ENCODE measurements at regions not wholly inside any gene's neighbourhood (a gene's known extent, or its start where the extent isn't known, plus 50 kb on each side); places are given as distances from the start of the nearest gene placed in this dataset.

DNA sequence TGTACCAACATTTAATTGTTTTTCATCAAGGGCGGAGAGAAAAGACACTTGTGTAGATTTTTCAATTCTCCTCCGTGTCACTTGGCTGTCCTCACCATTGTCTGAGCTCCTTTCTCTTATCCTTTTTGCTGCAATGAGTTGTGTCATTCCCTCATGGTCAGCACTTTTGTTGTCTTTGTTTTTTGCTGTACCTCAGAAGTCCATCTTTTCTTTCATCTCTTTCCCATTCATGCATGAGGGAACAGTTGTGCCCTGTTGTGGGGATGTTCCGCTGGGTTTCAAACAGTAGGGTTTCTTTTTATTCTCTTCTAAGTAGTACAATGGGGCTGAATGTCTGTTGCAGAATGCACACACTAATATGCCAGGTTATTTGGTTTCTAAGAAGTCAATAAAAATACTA, 222.6 kb downstream of the TM9SF2 start:
- DNase-seq (ENCODE audit: extremely low spot score, insufficient read length, low read depth) (no peak), FAIRE-seq (no peak)

DNA sequence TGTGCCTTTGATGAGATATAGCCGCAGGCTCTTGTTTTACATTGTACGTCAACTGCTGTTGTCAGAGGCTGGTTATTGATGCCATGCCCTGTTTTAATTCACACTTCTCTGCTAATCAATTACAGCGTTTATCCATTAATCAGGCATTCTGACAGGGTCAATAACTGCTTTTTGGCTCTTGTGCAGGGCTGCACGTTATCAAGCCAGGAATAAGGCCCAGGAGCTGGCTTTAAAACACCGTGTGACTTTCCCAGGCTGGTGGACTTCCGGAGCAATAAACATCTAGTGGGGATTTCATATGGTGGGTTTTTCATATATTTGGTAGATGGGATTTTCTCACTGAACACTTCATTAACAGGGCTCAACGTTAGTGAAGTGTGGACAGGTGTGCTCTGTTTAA, 221.7 kb downstream of the TM9SF2 start:
- FAIRE-seq (no peak), DNase-seq (ENCODE audit: extremely low spot score, insufficient read length, low read depth) (no peak)

DNA sequence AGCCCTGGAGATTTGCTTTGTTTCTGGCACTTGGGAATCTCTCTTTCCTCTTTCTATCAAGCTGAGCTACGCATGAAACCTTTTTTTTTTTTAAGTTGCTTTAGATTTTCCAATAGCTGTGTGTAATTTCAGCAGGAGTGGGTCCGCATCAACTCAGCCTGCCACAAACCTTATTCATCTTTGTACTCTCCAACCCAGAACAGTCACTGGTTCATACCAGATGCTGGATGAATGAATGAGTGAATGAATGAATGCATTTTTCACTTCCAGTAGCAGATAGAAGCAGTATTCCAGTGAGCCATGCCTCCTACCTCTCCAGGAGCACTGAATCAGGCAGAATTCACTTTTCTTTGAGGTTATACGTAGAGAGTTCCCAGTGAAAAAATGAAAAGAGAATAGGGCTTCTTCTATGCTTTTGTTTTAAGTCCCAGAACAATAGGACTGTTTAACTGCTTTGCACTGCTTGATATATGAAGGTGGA, 221.1 kb downstream of the TM9SF2 start:
- FAIRE-seq, result no peak

DNA sequence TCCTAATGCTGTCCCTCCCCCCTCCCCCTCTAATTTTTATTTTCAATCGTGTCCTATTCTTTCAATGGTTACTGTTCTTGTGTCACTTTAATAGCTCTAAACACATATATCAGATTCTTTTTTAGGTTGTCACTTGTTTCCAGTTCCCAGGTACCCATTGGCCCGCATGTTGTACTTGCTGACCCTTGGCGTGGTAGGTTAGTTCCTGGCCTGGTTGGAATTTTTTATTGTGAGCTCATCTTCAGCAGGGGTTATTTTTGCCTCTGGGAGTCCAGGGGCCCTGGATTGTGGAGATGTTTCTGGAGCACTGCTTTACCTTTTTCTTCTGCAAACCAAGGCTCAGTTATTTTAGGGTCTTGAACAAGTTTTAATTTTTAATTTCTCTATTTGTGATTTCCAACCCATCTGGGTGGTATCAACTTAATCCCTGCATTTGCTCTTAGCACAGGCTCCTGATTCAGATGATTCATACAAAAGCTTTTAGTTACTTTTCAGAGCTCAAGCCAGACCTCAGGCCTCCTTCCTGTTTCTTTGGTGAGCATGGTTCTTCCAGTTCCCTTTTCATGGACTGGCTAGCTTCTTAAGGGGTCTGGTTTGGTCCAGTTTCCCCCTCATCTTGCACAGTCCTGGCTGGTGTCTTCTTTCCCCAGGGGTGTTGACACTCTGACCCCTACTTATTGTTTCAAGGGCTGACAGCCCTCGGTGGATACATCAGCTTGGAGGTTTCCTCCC, 220.5 kb downstream of the TM9SF2 start:
- DNase-seq (ENCODE audit: extremely low spot score, insufficient read length, low read depth) (no peak), FAIRE-seq (no peak)

More for the DNA sequence above, 221.1 kb downstream of the TM9SF2 start:
- DNase-seq (ENCODE audit: extremely low spot score, insufficient read length, low read depth), result no peak

DNA sequence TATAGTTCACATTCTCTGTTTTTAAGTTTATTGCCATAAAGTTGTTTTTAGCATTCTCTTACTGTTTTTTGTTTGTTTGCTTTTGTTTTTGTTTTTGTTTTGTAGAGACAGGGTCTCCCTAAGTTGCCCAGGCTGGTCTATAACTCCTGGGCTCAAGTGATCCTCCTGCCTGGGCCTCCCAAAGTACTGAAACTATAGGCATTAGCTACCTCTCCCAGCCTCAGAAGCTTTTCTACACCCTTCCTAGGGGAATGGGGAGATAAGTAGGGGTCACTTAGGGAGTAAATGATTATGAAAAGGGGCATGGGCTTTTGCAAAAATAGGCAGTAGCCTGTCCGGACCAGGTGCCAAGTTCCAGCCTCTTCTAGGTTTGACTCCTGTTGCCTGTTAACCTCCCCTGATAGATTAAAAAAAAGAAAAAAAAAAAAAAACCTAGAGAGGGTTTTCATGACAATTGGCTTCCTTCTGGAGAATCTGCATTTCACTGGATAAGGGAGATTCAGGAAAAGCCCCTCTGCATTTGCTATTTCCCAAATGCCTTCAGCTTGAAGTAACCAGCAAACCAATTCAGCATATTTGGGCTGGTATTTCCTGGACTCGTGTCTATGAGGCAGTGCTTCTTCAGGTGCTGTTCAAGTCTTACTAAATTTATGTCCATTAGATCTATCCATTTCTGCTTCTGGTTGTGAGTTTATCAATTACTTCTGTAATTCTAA, 216.8 kb downstream of the TM9SF2 start:
- no peak for FAIRE-seq
- DNase-seq (ENCODE audit: extremely low spot score, insufficient read length, low read depth), result no peak

DNA sequence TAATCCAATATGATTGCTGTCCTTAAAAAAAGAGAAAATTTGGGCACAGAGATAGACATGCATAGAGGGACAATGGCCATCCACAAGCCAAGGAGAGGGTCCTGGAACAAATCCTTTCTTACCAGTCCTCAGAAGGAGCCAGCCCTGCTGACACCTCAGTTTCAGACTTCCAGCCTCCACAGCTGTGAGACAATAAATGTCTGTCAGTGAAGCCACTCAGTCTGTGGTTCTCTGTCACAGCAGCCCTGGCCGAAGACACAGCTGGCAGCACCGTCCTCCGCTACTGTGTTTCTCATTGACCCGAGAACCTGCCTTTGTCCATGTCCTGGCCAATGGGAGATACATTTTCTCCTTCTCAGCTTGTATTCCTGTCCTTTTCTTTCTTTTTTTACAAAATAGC, 207.9 kb downstream of the TM9SF2 start:
- FAIRE-seq (no peak), DNase-seq (ENCODE audit: extremely low spot score, insufficient read length, low read depth) (no peak)

DNA sequence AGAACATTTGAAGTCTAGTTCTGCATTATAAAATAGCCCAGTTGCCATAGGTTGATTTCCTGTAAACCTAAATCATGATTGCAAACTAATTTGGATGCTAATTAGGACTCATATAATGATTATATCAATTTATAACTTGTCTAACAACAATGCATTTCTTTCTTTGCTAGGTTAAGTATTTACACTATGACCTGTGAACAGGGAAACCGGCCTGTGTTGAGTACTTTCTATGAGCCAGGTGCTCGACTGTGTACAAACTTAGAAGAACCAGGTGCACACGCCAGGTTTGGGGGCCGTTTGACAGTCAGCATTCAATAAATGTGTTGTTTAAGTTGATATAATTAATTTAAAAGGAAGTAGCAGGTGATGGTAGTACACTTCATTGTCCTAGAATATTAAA, 203.1 kb downstream of the TM9SF2 start:
- no peak for DNase-seq (ENCODE audit: extremely low spot score, insufficient read length, low read depth)
- no peak for FAIRE-seq

DNA sequence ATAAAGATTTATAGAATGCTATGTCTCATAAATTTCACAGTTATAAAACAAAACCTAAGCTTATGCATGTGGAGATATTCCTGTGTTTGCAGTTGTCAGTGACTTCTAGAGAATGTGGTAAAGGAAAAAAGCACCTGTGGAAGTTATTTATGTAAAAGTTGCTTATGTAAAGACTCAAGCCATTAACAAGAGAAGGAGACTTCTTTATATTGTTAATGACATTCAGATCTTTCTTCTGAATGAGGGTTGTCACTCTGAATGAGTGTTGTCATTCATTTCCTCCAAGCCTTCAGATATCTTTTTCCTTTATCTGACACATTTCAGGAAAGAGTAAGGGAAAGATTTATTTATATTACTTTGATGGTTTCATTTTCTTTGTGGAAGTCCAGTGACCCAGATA, 202.6 kb downstream of the TM9SF2 start:
- DNase-seq (ENCODE audit: extremely low spot score, insufficient read length, low read depth), result no peak
- no peak for FAIRE-seq

DNA sequence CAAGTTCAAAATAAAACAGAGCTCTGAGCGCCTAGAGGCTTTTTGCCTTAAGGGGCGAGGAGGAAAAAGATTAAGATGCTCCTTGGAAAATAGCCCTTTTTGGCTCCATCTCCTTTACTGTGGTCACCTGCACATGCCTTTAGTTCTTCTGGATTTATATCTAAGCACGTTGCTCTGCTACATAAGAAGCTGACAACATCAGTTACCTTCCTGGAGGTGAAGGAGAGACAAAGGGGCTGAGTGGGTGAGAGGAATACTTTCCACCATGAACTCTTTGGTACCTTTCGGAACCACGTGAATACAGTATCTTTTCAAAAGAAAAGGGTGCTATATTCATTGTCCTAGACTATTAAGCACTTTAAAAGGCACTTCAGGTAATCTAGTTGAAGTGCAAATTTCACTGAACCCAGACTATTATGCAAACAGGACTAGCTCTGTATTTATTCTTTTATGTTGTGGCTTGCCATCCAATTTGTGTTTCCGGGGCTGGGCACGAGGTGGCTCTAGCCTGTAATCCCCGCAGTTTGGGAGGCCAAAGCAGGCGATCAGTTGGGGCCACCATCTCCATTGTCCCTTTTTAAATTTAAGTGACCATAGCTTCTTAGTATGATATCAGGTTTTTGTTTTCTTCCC, 201.5 kb downstream of the TM9SF2 start:
- FAIRE-seq, result no peak
- no peak for DNase-seq (ENCODE audit: extremely low spot score, insufficient read length, low read depth)

DNA sequence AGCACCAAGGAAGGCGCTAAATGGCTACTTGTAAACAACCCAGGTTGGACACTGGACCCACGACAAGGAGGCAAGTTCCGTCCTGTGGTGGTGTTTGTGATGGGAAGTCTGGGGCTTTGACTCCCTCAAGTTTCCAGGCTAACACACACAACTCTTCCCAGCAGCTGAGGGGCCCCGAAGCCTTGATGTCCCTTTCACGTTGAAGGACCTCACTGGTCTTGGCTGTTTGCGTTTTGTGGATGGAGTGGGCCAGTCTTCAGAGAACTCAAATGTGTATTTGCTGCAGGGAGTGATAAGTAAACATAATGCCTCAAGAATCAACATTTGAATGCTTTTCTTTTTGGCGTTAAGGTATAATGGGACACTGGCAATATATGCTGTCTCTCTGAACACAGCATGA, 199.2 kb downstream of the TM9SF2 start:
- DNase-seq (ENCODE audit: extremely low spot score, insufficient read length, low read depth) (no peak), FAIRE-seq (no peak)

DNA sequence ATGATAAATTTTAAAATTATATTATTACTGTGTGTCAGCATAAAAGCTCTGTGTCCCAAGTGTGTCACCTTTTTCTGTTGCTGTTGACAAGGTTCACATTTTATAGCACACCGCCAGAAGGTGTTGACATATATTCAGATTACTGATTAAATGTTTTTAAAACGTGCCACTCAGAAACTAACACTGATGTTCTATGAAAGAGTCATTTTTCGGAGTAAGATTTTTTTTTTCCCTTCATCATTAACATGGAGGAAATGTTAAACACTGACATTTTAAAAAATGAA, 197.5 kb downstream of the TM9SF2 start:
- FAIRE-seq, result no peak
- DNase-seq (ENCODE audit: extremely low spot score, insufficient read length, low read depth), result no peak

DNA sequence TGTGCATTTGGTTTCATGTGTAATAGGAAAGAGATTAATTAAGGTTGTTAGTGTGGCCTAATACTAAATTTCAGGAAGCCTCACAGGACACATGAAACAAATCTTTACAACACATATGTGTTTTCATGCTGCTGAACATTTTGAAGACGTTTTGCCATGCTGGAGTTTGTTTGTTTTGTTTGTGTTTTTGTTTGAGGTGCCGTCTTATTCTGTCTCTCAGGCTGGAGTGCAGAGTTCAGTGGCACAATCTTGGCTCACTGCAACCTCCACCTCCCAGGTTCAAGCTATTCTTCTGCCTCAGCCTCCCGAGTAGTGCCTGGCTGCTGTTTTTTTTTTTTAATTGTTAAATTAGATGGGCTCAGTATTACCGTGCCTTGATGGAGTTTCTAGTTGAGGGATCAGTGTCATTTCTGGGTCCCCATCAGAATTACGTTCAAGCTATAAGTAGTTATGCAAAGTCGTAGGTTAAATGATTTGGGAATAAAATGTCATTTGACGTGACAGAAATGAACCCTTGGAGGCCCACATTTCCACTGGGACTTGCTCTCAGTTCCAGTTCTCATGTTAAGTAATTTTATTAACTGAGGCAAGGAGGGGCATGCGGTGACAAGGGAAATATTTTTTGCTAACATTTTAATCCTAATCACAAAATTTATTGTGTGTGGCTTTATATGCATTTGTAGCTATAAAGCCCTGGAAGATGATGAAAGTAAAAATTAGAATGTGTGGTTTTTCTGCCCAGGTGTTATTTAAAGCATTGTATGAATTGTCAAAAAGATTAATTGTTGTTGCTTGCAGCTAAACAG, 196.9 kb downstream of the TM9SF2 start:
- FAIRE-seq (no peak), DNase-seq (ENCODE audit: extremely low spot score, insufficient read length, low read depth) (no peak)

DNA sequence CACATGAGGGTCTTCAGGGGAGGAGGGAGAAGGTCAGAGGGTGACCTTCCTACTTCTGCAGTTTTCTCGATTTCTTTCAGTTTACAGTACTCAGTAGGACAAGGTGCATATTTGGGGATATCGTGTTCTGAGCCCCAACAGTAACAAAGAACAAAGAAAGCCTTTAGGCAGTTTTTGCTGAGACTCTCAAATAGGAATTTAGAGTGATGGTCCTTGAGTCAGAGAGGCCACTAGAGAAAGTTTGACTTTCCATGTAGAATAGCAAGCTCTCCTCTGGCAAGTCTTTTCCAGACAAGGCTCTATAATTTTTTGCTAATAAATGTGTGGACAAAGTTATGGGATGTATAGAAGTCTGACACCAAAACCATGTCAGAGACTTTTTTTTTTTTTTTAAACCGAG, 194.6 kb downstream of the TM9SF2 start:
- FAIRE-seq (no peak), DNase-seq (ENCODE audit: extremely low spot score, insufficient read length, low read depth) (no peak)

DNA sequence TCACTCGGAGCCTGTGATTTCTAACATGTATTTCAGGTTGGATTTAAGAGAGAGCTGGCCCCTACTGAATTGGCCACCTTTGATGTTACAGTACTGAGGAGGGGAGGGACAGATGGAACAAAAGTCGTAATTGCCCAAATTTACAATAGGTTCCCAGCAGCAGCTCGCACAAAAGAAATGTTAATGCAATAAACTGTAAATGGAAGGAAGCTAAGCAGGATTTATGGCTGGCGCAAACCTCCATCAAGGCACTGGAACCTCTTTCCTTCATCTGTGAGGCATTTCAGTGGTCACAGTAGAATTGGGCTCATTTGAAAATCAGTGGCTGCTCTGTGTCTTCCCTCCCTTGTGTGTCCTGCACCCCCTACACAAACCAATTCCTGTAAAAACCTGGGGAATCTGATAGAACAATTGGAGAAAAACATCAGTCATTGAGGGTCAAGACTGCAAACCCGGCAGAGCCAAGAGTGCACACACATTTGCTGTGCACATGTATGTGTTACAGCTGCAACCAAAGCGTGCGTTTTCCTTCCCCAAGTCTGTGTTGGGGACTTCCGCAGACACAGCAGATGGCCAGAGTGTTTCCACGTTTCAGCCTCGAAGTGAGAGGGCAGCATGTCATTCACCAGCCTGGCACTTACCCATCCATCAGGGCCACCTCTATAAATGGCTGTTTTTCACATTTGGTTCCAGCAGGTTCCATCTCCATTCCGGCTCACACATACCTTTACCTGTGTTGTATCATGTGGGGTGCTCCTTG, 192.8 kb downstream of the TM9SF2 start:
- FAIRE-seq, result no peak

DNA sequence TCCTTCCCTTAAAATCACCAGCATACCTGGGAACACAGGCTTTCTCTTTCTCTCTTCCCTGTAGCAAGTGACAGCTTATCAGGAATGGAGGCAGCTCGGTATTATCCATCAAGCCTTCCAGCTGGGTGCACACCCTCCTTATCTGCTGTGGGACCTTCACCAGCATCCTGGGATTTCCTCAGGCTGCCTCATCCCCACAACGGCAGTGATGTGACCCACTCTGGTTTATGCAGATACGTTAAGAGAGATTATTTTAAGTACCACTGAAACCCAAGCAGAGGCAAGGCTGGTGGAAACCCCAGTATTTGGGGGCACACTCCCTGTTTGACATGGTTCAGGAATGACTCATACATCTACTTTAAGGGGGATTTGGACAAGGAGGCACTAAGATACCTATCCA, 192.1 kb downstream of the TM9SF2 start:
- FAIRE-seq, result no peak

More for the DNA sequence above, 192.8 kb downstream of the TM9SF2 start:
- no peak for DNase-seq (ENCODE audit: extremely low spot score, insufficient read length, low read depth)

DNA sequence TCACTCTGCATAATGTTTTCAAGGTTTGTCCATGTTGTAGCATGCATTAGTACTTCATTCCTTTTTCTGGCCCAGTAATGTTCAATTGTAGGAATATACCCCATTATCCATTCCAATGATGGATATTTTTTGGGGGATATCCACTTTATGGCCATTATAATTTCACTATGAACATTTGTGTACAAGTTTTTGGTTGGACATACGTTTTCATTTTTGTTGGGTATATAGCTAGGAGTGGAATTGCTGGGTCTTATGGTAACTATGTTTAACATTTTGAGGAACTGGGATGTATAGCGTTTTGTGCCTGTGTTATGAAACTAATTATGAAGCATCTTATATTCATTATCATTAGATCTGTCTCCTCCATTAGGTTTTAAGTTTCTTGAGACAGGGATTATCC, 191.6 kb downstream of the TM9SF2 start:
- DNase-seq (ENCODE audit: extremely low spot score, insufficient read length, low read depth), result no peak
- FAIRE-seq, result no peak

More for the DNA sequence above, 192.1 kb downstream of the TM9SF2 start:
- DNase-seq (ENCODE audit: extremely low spot score, insufficient read length, low read depth), result no peak

DNA sequence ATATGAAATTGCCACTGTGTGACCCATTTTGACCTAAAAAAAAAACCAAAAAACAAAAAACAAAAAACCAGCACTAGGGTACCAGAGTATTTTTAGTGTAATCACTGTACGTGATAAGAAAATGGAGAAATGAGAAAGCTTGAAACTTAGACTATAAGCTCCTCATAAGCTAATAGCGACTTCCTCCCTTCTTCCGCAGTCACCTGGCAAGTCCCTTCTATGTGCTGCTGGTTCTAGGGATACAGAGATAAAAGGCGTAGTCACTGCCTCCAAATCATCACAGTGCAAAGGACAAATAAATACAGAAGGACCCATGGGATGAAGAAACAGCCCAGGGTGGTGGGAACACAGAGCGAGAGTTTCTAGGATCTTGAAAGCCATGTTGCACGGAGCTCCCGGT, 190.3 kb downstream of the TM9SF2 start:
- FAIRE-seq, result no peak
- no peak for DNase-seq (ENCODE audit: extremely low spot score, insufficient read length, low read depth)

DNA sequence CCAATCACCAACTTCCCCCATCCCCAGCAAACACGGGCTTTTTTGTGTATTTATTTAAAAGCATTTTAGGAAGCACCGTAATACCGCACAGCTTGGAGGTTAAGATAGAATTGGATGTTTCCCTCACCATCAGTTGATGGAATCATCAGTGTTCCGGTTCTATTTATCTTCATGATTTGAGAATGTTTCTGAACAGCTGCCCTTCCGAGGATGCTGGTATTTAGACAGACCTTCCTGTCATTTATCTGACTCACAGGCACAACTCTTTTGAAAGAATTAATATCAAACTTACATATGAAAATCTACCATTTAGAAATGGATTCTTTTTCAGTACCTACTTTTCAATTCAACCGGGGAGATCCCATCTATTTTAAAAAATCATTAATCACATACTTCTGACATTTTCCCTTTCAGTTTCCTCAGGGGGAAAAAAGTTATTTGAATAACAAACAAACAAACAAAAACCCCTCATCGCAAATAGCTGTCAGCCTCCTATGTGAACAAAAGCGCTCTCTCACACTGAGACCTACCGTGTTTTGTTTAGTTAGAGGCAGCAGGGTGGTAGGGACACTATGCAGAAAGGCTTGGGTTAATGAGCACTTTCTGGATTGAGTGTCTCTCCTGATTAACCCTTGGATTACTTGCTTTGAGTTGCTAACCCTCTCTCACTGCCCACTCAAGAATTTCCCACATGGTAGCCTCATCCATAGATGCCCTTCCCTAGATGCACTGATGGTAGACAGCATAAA, 189.3 kb downstream of the TM9SF2 start:
- DNase-seq (ENCODE audit: extremely low spot score, insufficient read length, low read depth), result no peak
- no peak for FAIRE-seq

DNA sequence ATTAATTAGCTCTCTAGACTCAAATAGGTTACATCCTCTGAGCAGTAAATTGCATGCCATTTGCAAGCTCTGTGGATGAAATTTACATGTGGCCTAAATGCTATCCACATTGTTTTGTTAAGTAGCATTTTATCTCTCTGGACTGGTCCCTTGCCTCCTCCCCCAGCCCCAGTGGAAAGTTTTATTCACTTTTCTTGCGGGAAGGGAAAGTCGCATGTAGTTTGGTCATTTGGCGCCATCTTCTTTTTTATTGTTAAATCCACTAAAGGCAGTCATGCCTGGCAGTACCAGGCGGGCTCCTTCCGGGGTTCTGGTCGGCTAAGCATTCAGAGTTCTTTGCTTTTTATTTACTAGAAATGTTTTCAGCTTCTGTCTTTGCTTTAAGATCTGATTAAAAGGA, 188.7 kb downstream of the TM9SF2 start:
- DNase-seq (ENCODE audit: extremely low spot score, insufficient read length, low read depth), result no peak
- FAIRE-seq, result no peak

All from GM18507 (cell line).